Stimulated activated CD8-positive, alpha-beta memory T cell treated with anti-CD3 and anti-CD28 coated beads, Interleukin-2, amount 100 ng/mL, for 1 hour (primary cell): ENCODE measurements at regions not wholly inside any gene's neighbourhood (a gene's known extent, or its start where the extent isn't known, plus 50 kb on each side); places are given as distances from the start of the nearest gene placed in this dataset.

Experiments
- DNase-seq, 2 donors: peaks; one replicate each; pipeline ENCODE4 v3.0.0-alpha.2; 2020; ENCODE audit warnings: low read depth in 2 of 2

GRCh38 chr21:23743821-23744220, 1863.5 kb downstream of the MRPL39 start:
- DNase-seq, result no peak

GRCh38 chr21:23740463-23740862, 1866.8 kb downstream of the MRPL39 start:
- DNase-seq, result no peak

GRCh38 chr21:23732776-23733175, 1874.5 kb downstream of the MRPL39 start:
- DNase-seq, result no peak

- DNase-seq, result no peak
Observed at GRCh38 chr21:23729331-23729730, 1878.0 kb downstream of the MRPL39 start.

GRCh38 chr21:23725576-23725975, 1881.7 kb downstream of the MRPL39 start:
- no peak for DNase-seq

- DNase-seq, result no peak
Observed at GRCh38 chr21:23718446-23719285, 1888.6 kb downstream of the MRPL39 start.

GRCh38 chr21:23712166-23712565, 1895.1 kb downstream of the MRPL39 start:
- no peak for DNase-seq

- DNase-seq, result no peak
Observed at GRCh38 chr21:23706431-23706830, 1900.8 kb downstream of the MRPL39 start.

GRCh38 chr21:23699402-23699801, 1907.9 kb downstream of the MRPL39 start:
- DNase-seq, result no peak

- DNase-seq, result no peak
Observed at GRCh38 chr21:23698619-23699018, 1908.7 kb downstream of the MRPL39 start.

- no peak for DNase-seq
Observed at GRCh38 chr21:23695443-23695842, 1911.8 kb downstream of the MRPL39 start.

GRCh38 chr21:23694390-23694789, 1912.9 kb downstream of the MRPL39 start:
- DNase-seq, result no peak

GRCh38 chr21:23690316-23690715, 1917.0 kb downstream of the MRPL39 start:
- DNase-seq, result no peak

- no peak for DNase-seq
Observed at GRCh38 chr21:23686737-23687523, 1920.4 kb downstream of the MRPL39 start.

- no peak for DNase-seq
Observed at GRCh38 chr21:23684431-23684830, 1922.8 kb downstream of the MRPL39 start.

GRCh38 chr21:23664193-23664694, 1943.0 kb downstream of the MRPL39 start:
- DNase-seq, result no peak

- no peak for DNase-seq
Observed at GRCh38 chr21:23660560-23660959, 1946.7 kb downstream of the MRPL39 start.

- no peak for DNase-seq
Observed at GRCh38 chr21:23644768-23645167, 1962.5 kb downstream of the MRPL39 start.

GRCh38 chr21:23639721-23640120, 1967.6 kb downstream of the MRPL39 start:
- no peak for DNase-seq

GRCh38 chr21:23638131-23638695, 1969.1 kb downstream of the MRPL39 start:
- DNase-seq, result no peak

- DNase-seq, result no peak
Observed at GRCh38 chr21:23633447-23633940, 1973.8 kb downstream of the MRPL39 start.

GRCh38 chr21:23624281-23624680, 1983.0 kb downstream of the MRPL39 start:
- no peak for DNase-seq
